AG08395 (cell line): ENCODE measurements at regions not wholly inside any gene's neighbourhood (a gene's known extent, or its start where the extent isn't known, plus 50 kb on each side); places are given as distances from the start of the nearest gene placed in this dataset.
"Not testable (repeated sequence)": the region's sequence is repeated elsewhere in the genome, so short reads cannot be mapped to it uniquely, and the experiment has no call there.

Source experiments
- DNase-seq: peaks from one replicate; pipeline ENCODE4 v3.0.0; 2012; ENCODE audit warnings: mixed read lengths, low spot score

DNA sequence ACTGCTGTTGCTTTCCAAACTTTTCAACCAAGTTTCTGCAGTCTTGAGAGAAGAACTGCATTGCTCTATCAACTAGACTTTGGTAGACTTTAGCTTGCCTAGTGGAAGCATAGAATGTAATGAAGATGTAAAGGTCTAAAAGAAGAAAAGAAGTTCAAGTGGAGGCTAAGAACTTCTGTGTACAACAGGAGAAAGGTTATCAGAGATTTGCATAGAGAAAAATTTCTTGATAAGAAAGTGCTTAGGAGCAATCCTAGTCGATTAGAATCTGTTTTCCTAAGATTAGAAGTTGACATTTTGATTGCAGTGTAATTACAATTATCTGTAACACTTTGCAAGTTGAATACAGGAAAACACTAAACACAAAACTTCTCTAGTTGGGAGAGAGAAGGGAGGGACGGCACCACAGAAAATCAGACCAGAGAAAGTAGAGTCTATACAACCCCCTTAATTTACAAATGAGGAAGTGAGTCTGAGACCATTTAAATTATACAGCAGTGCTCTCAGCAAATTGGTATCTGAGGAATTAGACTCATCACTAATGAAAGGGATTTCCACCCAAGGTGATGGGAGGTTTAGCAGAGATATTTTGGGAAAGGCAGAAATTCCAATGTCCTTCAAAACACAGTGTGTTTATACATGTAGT, 194.3 kb upstream of the MARCKS start:
- DNase-seq: no peak

- no peak for DNase-seq
Observed at GRCh38 chr6:113664909-113665308, 192.2 kb upstream of the MARCKS start.

DNA sequence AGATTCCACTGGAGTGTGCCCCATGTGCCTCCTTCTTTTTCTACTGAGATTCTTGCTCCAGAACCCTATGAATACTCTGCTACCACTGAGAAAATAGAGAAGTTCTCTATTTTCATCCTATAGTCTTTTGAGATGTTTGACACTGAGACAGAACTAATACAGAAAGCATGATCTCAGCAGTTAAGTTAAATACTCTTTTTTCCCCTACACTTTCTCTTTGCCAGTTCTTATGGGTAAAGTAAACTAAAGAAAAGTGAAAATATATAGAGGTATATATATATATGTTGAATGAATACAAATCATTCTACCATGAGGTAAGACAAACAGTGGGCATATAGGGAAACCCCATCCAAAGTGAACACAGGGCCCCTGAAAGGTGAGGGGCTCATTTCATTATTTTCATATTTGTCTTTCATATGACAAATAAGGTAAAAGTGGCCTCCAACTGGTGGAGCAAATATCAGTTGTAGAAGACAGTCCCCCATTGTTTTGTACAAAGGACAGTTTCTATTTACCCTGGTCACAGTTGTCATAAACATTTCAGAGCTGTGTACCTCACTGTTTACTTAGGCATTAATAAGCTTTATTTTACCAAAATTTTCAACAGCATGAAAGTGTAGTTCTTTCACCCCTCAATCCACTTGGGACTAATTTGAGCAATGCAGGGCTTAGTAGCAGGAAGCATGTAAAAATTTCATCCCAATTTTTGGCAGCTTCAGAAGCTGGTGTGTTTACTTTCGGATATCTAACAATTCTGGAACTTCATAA, 188.3 kb upstream of the MARCKS start:
- no peak for DNase-seq

DNA sequence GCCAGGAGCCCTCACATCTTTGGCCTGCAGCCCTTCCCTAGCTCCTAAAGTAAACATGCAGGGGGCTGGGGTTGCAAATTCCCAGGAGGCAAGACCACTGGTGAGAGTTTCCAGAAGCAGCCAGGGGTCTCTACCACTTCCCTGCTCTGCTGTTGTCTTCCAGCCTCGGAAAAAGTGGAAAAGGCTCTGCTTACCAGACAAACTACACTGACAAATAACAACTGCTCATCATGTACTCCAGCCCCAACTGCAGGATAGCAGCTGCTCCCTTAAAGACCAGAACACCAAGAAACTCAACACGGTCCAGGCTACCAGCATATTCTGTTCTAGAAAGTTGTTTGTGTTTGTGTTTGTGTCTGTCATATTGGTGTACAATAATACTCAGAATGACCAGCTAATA, 187.5 kb upstream of the MARCKS start:
- no peak for DNase-seq

GRCh38 chr6:113671421-113671820, 185.7 kb upstream of the MARCKS start:
- DNase-seq: no peak

DNA sequence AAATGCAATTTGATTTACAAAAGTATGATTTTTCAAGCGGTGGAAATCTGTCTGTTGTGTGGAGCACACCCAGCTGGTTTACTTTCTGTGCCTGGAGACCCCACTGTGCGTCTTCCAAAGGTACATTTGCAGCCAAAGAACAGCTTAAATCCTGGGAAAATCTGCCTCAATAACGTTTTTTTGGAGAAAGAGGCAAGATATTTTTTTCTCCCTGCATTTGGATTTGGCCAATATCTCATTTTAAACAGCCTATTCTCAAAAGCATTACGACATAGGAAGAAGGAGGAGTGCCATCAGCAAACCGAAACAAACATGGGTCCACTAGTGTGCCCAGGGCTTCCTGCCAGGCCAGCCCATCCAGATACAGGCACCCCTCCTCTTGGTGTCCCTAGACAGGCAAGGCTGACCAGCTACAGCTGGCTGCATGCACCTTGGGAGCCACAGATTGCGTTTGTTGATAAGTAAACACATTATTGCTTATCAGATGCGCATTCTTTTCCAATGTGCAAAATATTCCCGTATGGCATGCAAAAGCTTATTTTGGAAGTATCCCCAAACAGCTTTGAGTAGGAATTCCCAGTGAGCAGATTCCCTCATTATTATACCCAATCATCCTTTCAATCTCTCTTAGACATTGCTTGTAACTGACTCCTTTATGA, 184.5 kb upstream of the MARCKS start:
- DNase-seq: peak; percentile 75

- DNase-seq: no peak
Observed at GRCh38 chr6:113674075-113674474, 183.1 kb upstream of the MARCKS start.

GRCh38 chr6:113676057-113676456, 181.1 kb upstream of the MARCKS start:
- DNase-seq: no peak

GRCh38 chr6:113676968-113677367, 180.2 kb upstream of the MARCKS start:
- no peak for DNase-seq

DNA sequence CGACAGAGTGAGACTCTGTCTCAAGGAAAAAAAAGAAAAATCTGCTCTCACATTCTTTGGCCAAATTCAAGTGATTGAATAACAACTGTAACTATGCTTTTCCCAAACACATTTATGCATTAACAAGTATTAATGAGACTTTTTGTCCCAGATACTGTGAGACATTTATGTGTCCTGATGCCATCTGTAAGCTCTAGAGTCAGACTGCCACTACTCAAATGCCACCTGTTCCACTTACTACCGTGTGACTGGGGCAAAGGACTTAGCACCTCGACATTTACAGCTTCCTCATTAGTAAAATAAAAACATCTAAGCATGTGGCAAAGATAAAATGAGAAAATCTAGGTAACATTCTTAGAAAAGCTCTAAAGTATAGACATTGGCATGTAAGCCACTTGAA, 178.1 kb upstream of the MARCKS start:
- DNase-seq: no peak

- no peak for DNase-seq
Observed at GRCh38 chr6:113680301-113680700, 176.8 kb upstream of the MARCKS start.

DNA sequence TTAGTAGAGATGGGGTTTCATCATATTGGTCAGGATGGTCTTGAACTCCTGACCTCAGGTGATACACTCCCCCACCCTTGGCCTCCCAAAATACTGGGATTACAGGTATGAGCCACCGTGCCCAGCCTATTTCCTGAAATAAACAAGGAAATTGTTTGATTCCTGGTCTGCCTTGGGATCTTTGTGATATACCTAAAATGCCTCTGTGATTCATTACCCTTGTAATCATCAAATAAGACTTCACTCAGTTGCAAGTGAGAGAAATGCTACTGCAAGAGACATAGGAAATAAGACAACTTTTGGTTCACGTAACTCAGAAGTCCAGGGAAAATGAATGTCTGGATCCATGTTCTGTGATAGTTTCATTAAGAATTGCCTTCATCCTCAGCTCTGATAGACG, 173.2 kb upstream of the MARCKS start:
- DNase-seq: no peak

DNA sequence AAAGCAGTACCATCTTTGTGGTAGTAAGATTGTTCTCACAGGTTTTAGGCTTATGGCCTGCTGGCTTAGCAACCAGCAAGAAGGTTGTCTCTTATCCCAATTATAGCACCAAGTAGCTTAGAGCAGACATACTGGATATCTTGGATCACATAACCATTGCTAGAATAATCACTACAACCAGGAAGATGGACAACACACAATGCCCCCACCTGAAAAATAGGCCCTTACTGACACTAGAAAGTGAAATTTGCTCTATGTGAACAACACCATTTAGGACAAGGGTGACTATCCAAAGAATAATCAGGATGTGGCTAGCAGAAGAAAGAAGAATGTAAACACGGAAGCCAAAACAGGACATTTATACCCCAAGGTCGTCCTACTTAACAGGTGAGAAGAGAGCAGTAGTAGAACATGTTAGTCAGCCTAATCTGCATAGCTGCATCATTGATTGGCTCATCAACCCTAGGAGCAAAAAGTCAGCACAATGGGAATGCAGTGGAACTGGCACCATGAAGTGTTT, 172.7 kb upstream of the MARCKS start:
- DNase-seq: no peak

DNA sequence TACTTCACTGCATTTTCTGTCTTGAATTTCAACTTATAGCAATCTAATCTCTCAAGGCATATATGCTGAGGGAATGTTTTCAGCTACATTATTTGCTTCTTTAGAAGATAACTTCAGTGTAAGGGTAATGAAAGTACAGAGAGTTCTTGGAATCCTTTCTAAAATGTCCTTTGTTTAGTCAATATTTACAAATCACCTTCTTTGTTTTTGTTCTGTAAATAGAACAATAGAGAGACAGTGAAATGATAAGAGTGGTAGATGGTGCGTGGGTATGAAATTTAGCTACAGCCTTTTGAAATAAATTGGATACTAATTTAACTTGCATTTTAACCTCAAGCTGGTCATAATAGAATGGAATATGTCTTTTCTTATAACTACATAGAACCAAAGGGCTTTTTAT, 171.1 kb upstream of the MARCKS start:
- DNase-seq: no peak

DNA sequence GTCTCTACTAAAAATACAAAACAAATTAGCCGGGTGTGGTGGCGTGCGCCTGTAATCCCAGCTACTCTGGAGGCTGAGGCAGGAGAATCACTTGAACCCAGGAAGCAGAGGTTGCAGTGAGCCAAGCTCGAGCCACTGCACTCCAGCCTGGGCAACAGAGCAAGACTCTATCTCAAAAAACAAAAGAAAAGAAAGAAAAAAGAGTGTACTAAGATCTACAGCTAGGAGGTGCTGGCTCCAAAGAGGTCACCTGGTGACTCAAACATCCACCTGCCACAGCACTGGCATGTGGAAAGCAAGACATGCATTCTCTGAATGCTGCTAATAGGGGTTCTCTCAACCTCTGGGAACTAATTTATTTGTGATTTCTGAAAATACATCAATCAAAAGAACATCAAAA, 167.5 kb upstream of the MARCKS start:
- not testable (repeated sequence) for DNase-seq

DNA sequence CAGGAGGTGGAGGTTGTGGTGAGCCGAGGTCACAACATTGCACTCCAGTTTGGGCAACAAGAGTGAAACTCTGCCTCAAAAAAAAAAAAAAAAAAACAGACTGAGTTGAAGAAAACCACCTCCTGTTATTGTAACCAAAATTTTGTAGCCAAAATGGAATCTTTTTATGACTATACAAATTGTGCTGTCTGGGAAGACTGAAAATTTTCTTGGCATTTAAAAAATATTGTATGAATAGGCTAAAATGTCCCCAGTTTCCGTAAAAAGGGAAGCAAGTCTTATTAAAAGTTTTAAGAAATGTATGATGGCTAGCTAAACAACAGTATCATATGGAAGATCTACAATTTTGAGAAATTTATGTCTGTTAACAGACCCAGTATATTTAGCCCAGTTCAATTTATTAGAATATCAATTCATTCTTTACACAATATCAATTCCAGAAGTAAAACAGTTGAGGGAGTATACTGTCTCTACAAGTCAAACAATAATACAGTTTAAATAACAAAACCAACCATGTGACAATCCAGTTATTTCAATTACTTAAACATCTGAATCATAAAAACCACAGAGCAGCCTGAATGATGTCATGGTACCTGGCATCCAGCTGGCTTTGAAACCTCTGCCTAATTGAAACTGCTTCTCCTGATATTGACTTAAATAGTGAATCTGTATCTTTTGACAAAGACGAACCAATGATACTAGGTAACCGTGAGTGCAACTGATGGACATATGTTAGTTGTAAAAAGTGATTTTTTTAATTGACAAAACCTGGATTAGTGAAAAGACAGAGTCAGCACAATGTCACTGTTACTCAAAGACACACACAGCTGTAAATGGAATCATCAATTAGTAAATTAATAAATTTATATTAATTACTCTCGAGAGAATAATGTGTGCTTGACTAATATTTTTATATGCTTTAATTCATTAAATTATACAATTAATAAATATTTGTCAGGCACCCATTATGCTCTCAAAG, 166.6 kb upstream of the MARCKS start:
- DNase-seq: peak; percentile 75

DNA sequence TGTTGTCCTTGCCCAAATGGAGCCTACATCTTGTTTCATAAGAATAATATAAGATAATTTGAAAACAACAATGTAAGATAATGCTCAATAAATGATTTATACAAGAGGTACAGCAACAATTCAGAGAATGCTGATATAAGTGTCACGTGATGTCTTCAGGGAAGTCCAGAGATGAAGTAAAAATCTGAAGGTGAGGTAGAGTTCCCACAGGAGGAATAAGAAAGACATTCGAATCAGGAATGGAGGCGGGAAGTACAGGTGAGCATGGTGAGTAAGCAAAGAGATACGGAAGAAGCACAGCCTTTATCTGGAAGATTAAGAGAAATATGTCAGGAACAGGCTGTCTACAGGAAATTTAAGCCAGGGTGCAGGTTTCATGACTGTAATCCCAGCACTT, 165.9 kb upstream of the MARCKS start:
- no peak for DNase-seq

DNA sequence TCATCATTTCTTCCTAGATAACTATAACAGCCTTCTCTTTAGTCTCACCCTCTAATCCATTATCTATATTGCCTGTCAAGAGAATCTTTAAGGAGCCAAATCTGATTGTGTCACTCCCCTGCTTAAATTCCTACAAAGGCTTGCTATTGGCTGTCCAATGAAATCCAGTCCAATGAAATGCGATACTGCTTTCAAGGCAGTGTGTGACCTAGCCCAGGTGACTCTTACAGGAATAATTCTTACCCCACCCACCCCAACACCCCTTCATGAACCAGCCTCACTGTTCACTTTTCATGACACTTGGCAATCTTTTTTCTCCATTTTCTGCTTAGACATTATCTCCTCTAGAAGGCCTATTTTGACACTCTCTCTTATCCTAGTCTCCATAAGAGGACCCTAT, 163.3 kb upstream of the MARCKS start:
- no peak for DNase-seq

DNA sequence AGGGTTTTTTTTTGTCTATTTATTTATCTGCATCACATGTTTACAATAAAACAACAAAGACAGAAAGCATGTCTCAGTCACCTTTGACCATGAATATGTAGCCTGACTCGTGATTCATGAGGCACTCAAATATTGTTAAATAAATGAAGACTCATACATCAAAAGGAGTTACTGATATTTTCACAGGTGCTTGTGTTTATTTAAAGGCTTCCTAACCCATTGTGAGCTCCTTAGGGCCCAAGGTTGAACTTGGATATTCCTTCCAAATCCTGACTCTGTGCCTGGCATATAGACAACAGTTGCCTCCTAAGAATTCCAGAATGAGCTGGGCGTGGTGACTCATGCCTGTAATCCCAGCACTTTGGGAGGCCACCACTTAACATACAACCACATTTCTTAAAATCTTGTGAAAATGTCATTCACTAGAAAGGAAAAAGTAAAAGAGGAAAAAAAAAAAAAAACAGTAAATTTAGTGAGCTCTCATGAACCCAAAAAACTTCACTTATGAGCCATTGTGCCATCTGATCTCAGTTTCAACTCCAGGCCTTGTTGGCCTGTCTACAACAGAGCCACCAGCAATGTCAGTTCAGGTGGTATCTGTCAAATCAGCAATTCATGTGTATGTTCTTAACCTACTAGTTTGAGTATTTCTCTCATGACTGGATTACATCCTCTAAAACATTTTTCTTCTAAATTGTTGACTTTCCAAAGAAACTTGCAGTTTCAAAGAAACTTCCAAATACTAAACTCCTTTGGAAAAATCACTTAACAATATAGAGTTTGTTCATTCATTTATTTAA, 162.7 kb upstream of the MARCKS start:
- DNase-seq: peak; percentile 37

- DNase-seq: peak; percentile 28
Observed at GRCh38 chr6:113695516-113695915, 161.6 kb upstream of the MARCKS start.

- DNase-seq: no peak
Observed at GRCh38 chr6:113696960-113697359, 160.2 kb upstream of the MARCKS start.
